HG03565 (cell line): ENCODE measurements at regions not wholly inside any gene's neighbourhood (a gene's known extent, or its start where the extent isn't known, plus 50 kb on each side); places are given as distances from the start of the nearest gene placed in this dataset.
"Not testable (repeated sequence)": the region's sequence is repeated elsewhere in the genome, so short reads cannot be mapped to it uniquely, and the experiment has no call there.

Source experiments
- ATAC-seq: cut with Tn5 transposase; IDR thresholded peaks from one replicate; pipeline ENCODE4 v1.9.1; 2021; ENCODE audit warnings: mild to moderate bottlenecking, moderate library complexity; ENCODE audit not compliant: unreplicated experiment

- peak; percentile 51 for ATAC-seq
These were observed 130.9 kb downstream of the TES start for GRCh38 chr7:116340943-116341907.

GRCh38 chr7:116342125-116342524 lies 131.8 kb downstream of the TES start:
- ATAC-seq = no peak

GRCh38 chr7:116347151-116347832 lies 137.0 kb downstream of the TES start:
- no peak for ATAC-seq

DNA sequence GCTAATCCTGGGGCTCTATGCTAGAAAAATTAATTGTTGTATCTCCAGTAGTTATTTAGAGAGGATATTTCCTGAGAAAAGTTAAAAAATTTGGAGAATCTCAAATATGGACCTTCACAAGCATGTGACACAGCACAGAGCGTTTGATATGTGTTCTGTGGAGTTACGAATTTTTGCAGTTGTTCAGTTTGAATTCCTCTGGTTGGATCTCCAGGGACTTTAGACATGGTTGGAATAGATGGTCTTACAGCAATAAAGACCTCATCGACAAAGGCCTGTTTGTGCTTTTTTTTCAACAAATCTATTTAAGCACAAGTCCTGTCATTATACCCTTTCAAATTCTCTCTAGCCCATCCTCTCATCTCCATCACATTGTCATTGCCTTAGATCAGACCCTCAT lies 138.0 kb downstream of the TES start:
- no peak for ATAC-seq

GRCh38 chr7:116351966-116352365 lies 141.6 kb downstream of the TES start:
- no peak for ATAC-seq

DNA sequence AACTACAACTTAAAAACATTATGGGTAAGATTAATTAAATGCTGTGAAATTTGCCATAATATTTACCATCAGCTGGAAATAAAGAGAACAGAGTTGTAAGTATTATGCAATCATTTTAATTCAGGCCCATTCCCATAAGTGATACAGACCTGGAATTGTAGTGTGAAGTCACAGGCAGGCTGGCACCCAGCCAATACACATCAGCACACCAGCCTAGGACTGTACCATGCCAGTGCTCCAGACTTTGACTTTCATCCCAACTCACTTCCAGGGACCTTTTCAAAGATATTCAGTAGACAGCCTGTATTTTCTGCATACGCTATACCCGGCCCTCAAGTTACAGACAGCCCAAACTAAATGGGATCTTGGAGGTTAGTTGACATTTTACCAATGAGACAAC lies 143.3 kb downstream of the TES start:
- no peak for ATAC-seq

GRCh38 chr7:116354171-116354545 lies 143.8 kb downstream of the TES start:
- ATAC-seq = no peak

- no peak for ATAC-seq
These were observed 144.4 kb downstream of the TES start for GRCh38 chr7:116354546-116355423.

DNA sequence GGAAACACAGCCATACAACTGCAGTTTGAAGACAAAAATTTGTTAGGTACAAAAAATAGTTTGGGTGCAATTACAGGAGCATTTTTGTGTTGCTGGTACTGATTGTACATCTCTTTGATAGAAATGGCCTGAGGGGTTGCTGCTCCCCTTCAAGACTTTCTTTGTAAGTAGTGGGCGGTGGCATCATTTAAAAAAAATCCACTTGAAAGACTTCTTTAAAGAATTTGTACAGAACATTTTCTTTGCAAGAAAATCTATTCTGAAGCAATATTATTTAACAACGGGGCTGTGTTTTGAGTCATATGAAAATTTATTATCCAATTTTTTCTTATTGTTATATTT lies 144.1 kb upstream of the CAV2 start:
- ATAC-seq = no peak

DNA sequence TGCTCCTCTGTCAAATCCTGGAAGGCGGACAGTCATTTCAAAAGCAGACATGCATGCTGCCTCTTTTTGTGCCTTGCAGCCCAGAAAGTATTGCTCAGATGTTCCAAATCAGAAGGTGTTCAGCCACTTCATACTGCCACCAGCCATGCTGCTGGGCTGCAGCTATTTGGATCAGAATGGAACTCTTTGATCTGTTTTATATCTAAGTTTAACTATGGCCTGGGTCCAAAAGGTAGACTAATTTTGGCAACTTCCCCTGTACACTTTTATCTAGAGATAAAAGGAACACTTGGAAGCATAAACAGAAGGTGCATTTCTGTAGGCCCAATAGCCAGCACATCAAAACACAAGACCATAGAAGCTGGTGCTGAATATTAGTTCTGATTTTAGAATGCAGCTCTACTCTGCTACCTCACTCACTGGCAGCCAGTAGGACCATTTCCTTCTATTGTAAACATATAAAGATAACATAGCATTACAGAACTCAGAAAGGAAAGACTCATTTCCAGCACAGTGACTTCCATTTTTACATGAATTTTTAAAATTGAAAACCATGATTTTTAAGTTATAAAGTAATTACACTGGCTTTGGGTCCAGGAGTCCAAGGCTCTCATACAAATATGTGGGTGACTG lies 143.1 kb upstream of the CAV2 start:
- no peak for ATAC-seq

GRCh38 chr7:116356979-116357378 lies 142.6 kb upstream of the CAV2 start:
- no peak for ATAC-seq

- ATAC-seq = no peak
These were observed 141.5 kb upstream of the CAV2 start for GRCh38 chr7:116357781-116358670.

GRCh38 chr7:116361767-116362166 lies 137.8 kb upstream of the CAV2 start:
- ATAC-seq = no peak

GRCh38 chr7:116363637-116364432 lies 135.7 kb upstream of the CAV2 start:
- no peak for ATAC-seq

DNA sequence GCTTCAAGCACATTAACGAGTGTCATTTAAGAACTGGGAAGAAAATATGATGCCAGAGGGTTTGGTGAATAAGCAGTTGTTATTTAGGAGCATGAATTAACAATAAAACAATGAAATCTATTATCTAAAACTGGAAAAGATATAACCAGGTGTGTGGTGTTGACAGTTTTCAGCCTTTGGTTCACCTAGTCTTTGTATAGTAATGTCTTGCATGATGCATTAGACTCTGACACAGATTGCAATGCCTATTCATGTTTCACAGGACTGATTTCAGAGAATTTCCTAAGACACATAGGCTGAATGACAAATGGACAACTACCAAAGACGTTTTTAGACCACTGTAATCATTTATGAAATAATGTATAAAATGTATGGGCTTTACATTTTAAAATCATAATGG lies 135.1 kb upstream of the CAV2 start:
- no peak for ATAC-seq

GRCh38 chr7:116365797-116366196 lies 133.7 kb upstream of the CAV2 start:
- ATAC-seq = no peak

DNA sequence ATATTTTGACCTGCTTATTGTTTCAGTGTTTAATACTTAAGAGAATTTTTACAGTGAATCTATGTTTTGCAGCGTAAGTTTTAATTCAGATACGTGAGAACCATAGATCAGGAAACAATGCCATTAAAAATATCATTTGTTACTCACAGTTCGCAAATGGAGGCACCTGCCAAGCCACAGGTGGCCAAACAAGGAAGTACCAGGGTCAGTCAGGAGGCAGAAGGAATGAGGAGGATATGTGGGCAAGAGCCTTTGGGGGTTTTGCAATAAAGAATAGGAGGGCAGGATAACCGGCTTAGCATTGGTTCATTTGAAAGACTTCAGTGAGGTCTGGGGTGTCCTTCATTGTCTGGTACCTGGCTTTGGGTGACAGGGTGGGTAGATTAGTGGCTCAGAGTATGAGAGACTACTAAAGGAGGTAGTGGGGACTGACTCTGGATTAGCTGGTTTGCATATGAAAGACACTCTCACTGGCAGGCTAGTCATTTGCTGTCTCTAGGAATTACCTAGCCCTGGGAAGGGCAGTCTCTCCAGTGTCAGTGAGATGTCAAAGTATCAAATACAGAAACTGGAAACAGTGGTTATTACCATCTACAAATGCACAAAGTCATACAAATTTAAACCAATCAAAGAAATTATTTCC lies 132.2 kb upstream of the CAV2 start:
- ATAC-seq = no peak

DNA sequence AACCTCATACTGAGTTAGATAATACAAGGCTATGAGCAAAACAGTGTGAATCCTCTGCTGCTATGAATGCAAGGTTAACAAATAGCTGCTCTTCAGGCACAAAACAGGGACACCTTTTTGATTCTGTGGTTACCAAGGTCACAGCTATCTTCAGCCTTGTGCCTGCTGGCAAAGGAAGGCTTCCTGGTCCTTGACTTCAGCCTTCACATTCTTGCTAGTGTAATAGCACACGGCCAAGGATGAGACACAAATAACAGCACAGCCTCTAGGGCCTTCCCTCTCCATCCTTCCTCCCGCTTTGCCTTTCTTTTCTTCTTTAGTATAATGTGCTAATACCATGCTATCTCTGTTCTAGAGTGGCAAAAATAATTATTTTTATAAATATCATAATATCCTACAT lies 130.6 kb upstream of the CAV2 start:
- ATAC-seq = no peak

GRCh38 chr7:116371536-116371935 lies 128.0 kb upstream of the CAV2 start:
- ATAC-seq = not testable (repeated sequence)
